C4-2B (cell line): ENCODE measurements at regions not wholly inside any gene's neighbourhood (a gene's known extent, or its start where the extent isn't known, plus 50 kb on each side); places are given as distances from the start of the nearest gene placed in this dataset.

Source experiments
- CTCF ChIP-seq: fragments of 450-650 bp; conservative IDR thresholded peaks from 2 replicates; pipeline ENCODE4 v1.5.1; 2017; ENCODE audit warnings: mild to moderate bottlenecking
- ZFX ChIP-seq: fragments of 450-650 bp; IDR thresholded peaks from 2 replicates; pipeline ENCODE4 v1.6.1; 2017

GRCh38 chr21:35423709-35424108 is 374.6 kb upstream of the RUNX1 start:
- TF ChIP-seq CTCF (no peak), ZFX (no peak)
